Smooth muscle cell (in vitro differentiated cells): ENCODE measurements at regions not wholly inside any gene's neighbourhood (a gene's known extent, or its start where the extent isn't known, plus 50 kb on each side); places are given as distances from the start of the nearest gene placed in this dataset.

ENCODE experiments used
- DNase-seq: peaks from one replicate; lab custom pipeline; 2025; ENCODE audit not compliant: unreplicated experiment; lab: John Stamatoyannopoulos, UW
- H2AFZ ChIP-seq: fragments of 200-600 bp; sonication (generic); 2 replicates; pipeline ENCODE4 v1.6.0; 2016; ENCODE audit warnings: antibody characterized with exemption, low read depth, mild to moderate bottlenecking
- H3F3A ChIP-seq: fragments of 200-600 bp; sonication (generic); 2 replicates; pipeline ENCODE4 v1.6.0; 2017; ENCODE audit warnings: antibody characterized with exemption, low read depth
- H3K27ac ChIP-seq: fragments of 200-600 bp; sonication (generic); 2 replicates; pipeline ENCODE4 v1.5.1; 2016; ENCODE audit warnings: low read depth, mild to moderate bottlenecking
- H3K27me3 ChIP-seq: fragments of 200-600 bp; sonication (generic); 2 replicates; pipeline ENCODE4 v1.6.1; 2016; ENCODE audit warnings: low read depth, mild to moderate bottlenecking
- H3K36me3 ChIP-seq: fragments of 200-600 bp; sonication (generic); 2 replicates; pipeline ENCODE4 v1.5.1; 2016; ENCODE audit warnings: low read depth
- H3K4me1 ChIP-seq: fragments of 200-600 bp; sonication (generic); 2 replicates; pipeline ENCODE4 v1.5.1; 2016; ENCODE audit warnings: low read depth
- H3K4me2 ChIP-seq: fragments of 200-600 bp; sonication (generic); 2 replicates; pipeline ENCODE4 v1.6.0; 2016; ENCODE audit warnings: mild to moderate bottlenecking
- H3K4me3 ChIP-seq: fragments of 200-600 bp; sonication (generic); 2 replicates; pipeline ENCODE4 v1.5.1; 2016; ENCODE audit warnings: mild to moderate bottlenecking
- H3K79me2 ChIP-seq: fragments of 200-600 bp; sonication (generic); 2 replicates; pipeline ENCODE4 v1.6.0; 2016; ENCODE audit warnings: low read depth, mild to moderate bottlenecking
- H3K9ac ChIP-seq: fragments of 200-600 bp; sonication (generic); 2 replicates; pipeline ENCODE4 v1.6.0; 2016; ENCODE audit warnings: low read depth
- H3K9me3 ChIP-seq: fragments of 200-600 bp; sonication (generic); replicated peaks from 2 replicates; pipeline ENCODE4 v1.5.1; 2016; ENCODE audit warnings: low read depth
- H4K20me1 ChIP-seq: fragments of 200-600 bp; sonication (generic); 2 replicates; pipeline ENCODE4 v1.6.0; 2016; ENCODE audit warnings: low read depth
- WGBS: methylation state at CpG from one replicate; pipeline ENCODE4 v1.1.7; 2016; ENCODE audit warnings: low lambda C conversion rate; 5-methylcytosine and 5-hydroxymethylcytosine counted together
- TF ChIP-seq, protein P1 (sequence below): fragments of 200-600 bp; sonication (generic); IDR thresholded peaks from 2 replicates; pipeline ENCODE4 v1.5.1; 2017; ENCODE audit warnings: borderline replicate concordance, mild to moderate bottlenecking, antibody characterized with exemption; ENCODE audit not compliant: insufficient read depth, poor library complexity, severe bottlenecking

GRCh38 chrX:125977851-125978250, 188.2 kb downstream of the DCAF12L2 start:
- Histone ChIP-seq H3K9me3 (no peaks in the 10 kb centered on the region), H2AFZ (no peak overlapping the region), H4K20me1 (no peaks in the 10 kb centered on the region), H3K9ac (no peak overlapping the region), H3K4me2 (no peak overlapping the region), H3K4me1 (no peaks in the 10 kb centered on the region), H3K4me3 (no peak overlapping the region), H3F3A (no peaks in the 10 kb centered on the region), H3K27ac (no peak overlapping the region), H3K27me3 (no peaks in the 10 kb centered on the region), H3K36me3 (no peaks in the 10 kb centered on the region), H3K79me2 (no peaks in the 10 kb centered on the region)
- TF ChIP-seq, protein P1, sequence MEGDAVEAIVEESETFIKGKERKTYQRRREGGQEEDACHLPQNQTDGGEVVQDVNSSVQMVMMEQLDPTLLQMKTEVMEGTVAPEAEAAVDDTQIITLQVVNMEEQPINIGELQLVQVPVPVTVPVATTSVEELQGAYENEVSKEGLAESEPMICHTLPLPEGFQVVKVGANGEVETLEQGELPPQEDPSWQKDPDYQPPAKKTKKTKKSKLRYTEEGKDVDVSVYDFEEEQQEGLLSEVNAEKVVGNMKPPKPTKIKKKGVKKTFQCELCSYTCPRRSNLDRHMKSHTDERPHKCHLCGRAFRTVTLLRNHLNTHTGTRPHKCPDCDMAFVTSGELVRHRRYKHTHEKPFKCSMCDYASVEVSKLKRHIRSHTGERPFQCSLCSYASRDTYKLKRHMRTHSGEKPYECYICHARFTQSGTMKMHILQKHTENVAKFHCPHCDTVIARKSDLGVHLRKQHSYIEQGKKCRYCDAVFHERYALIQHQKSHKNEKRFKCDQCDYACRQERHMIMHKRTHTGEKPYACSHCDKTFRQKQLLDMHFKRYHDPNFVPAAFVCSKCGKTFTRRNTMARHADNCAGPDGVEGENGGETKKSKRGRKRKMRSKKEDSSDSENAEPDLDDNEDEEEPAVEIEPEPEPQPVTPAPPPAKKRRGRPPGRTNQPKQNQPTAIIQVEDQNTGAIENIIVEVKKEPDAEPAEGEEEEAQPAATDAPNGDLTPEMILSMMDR, result no peak
- no peak for DNase-seq
- WGBS, result 54% methylated on average over 2 of the region's 2 CpGs

DNA sequence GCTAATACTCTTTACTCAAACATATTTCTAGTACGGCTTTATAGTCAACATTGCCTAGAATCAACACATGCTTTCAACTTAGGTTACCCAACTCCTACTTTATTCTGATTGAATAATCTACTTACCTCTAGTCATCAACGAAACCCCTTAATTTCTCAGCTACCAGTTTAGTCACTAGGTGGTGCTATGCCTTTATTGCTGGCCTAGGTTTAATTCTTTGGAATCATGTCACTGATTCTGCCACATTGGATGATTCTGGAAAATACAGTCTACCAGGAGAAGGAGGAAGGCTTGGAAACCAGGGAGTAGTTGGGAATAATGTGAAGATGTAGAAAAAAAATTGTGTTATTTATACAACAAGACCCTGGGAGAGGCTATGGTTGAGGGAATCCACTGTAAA, 167.7 kb downstream of the DCAF12L2 start:
- Histone ChIP-seq H3K27me3 (no peaks in the 10 kb centered on the region), H3K4me1 (no peaks in the 10 kb centered on the region), H3F3A (no peaks in the 10 kb centered on the region), H3K79me2 (no peaks in the 10 kb centered on the region), H4K20me1 (no peaks in the 10 kb centered on the region), H3K36me3 (no peaks in the 10 kb centered on the region), H3K4me2 (no peak overlapping the region), H3K4me3 (no peak overlapping the region), H3K9ac (no peak overlapping the region), H3K27ac (no peak overlapping the region), H3K9me3 (no peaks in the 10 kb centered on the region), H2AFZ (no peak overlapping the region)
- WGBS, result 16% methylated on average over 2 of the region's 2 CpGs
- TF ChIP-seq, protein P1, result peak; percentile 42
- DNase-seq, result no peak

GRCh38 chrX:126027229-126027628, 138.9 kb downstream of the DCAF12L2 start:
- H3K27ac ChIP-seq, result no peak overlapping the region
- H3K79me2 ChIP-seq, result no peaks in the 10 kb centered on the region
- TF ChIP-seq, protein P1, result no peak
- no peaks in the 10 kb centered on the region for H3K36me3 ChIP-seq
- no peak overlapping the region for H3K4me3 ChIP-seq
- WGBS, result 88% methylated on average over 3 of the region's 3 CpGs
- no peak overlapping the region for H3K4me2 ChIP-seq
- no peak overlapping the region for H3K9ac ChIP-seq
- H4K20me1 ChIP-seq, result no peaks in the 10 kb centered on the region
- H2AFZ ChIP-seq, result no peak overlapping the region
- DNase-seq, result no peak
- no peaks in the 10 kb centered on the region for H3F3A ChIP-seq
- no peaks in the 10 kb centered on the region for H3K9me3 ChIP-seq
- H3K27me3 ChIP-seq, result no peaks in the 10 kb centered on the region
- no peaks in the 10 kb centered on the region for H3K4me1 ChIP-seq

DNA sequence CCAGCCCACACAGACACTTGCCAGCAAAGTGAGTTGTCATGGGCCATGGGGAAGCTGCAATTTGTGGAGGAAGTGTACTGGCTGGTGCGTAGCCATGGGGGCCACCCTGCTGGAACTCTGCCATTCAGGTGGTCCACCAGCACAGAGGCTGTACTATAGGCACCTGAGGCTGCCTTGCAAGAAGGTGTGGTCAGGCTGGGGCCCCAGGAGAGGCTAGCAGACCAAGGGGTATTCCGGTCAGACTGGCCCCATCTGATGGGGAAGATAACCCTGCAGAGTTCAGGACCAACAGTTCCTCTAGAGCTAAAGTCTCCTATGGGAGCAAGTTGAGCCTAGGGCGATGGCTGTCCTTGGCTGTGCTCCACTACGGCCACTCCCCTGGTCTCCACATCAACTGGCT, 136.1 kb downstream of the DCAF12L2 start:
- no peak for DNase-seq
- H3K9me3 ChIP-seq, result no peaks in the 10 kb centered on the region
- H3K4me1 ChIP-seq, result no peaks in the 10 kb centered on the region
- no peak overlapping the region for H2AFZ ChIP-seq
- no peaks in the 10 kb centered on the region for H3K27me3 ChIP-seq
- no peaks in the 10 kb centered on the region for H3F3A ChIP-seq
- no peaks in the 10 kb centered on the region for H4K20me1 ChIP-seq
- TF ChIP-seq, protein P1, result no peak
- no peak overlapping the region for H3K9ac ChIP-seq
- no peak overlapping the region for H3K4me3 ChIP-seq
- H3K79me2 ChIP-seq, result no peaks in the 10 kb centered on the region
- WGBS, result 87% methylated on average over 4 of the region's 4 CpGs
- H3K36me3 ChIP-seq, result no peaks in the 10 kb centered on the region
- H3K27ac ChIP-seq, result no peak overlapping the region
- no peak overlapping the region for H3K4me2 ChIP-seq
